ENCODE measurements at regions not wholly inside any gene's neighbourhood (a gene's known extent, or its start where the extent isn't known, plus 50 kb on each side); places are given as distances from the start of the nearest gene placed in this dataset.

DNA sequence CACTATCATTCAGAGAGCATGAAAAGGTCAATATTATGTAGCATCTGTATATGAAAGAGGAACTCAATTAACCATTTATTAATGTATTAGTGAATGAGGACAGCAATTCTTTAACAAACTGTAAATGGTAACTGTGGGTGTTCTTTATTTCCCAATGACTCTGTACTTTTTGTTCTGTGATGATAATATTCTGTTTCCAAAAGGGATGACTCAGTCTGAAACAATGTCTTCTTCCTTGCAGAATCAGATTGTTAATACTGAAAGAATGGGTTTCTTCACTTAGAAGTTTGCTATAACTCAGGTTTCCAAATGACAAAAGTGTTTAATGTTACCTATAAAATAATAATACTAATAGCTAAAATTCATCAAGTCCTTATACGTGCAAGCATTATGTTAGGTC lies 1518.7 kb upstream of the WWC1 start:
- H3K4me1 ChIP-seq (ENCODE audit: insufficient read depth, low read length), result no peaks in the 10 kb centered on the region
- no peaks in the 10 kb centered on the region for H3K36me3 ChIP-seq (ENCODE audit: insufficient read depth, low read length)
- H2AFZ ChIP-seq (ENCODE audit: low read length), result no peak overlapping the region
- TF ChIP-seq, protein P1, sequence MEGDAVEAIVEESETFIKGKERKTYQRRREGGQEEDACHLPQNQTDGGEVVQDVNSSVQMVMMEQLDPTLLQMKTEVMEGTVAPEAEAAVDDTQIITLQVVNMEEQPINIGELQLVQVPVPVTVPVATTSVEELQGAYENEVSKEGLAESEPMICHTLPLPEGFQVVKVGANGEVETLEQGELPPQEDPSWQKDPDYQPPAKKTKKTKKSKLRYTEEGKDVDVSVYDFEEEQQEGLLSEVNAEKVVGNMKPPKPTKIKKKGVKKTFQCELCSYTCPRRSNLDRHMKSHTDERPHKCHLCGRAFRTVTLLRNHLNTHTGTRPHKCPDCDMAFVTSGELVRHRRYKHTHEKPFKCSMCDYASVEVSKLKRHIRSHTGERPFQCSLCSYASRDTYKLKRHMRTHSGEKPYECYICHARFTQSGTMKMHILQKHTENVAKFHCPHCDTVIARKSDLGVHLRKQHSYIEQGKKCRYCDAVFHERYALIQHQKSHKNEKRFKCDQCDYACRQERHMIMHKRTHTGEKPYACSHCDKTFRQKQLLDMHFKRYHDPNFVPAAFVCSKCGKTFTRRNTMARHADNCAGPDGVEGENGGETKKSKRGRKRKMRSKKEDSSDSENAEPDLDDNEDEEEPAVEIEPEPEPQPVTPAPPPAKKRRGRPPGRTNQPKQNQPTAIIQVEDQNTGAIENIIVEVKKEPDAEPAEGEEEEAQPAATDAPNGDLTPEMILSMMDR (IDR thresholded peaks at IDR 0.05; ENCODE audit: extremely low read depth, low read depth, low read length), result no peak
- H3K27ac ChIP-seq (ENCODE audit: low read depth, low read length), result no peak overlapping the region
- no peak overlapping the region for H3K4me2 ChIP-seq (ENCODE audit: insufficient read depth, low read length)
- no peaks in the 10 kb centered on the region for H3K9me3 ChIP-seq (ENCODE audit: low read depth, low read length)
- no peaks in the 10 kb centered on the region for H4K20me1 ChIP-seq (ENCODE audit: insufficient read depth, low read length)
- H3K79me2 ChIP-seq (ENCODE audit: insufficient read depth, low read length), result no peaks in the 10 kb centered on the region
- no peak overlapping the region for H3K4me3 ChIP-seq (ENCODE audit: insufficient read depth, low read length)
- H3K27me3 ChIP-seq (ENCODE audit: insufficient read depth, low read length), result no peaks in the 10 kb centered on the region
- no peak for DNase-seq (ENCODE audit: insufficient read length, low spot score, missing footprints)

- no peak for DNase-seq (ENCODE audit: insufficient read length, low spot score, missing footprints)
- TF ChIP-seq, protein P1 (IDR thresholded peaks at IDR 0.05; ENCODE audit: extremely low read depth, low read depth, low read length), result no peak
- H4K20me1 ChIP-seq (ENCODE audit: insufficient read depth, low read length), result no peaks in the 10 kb centered on the region
- no peak overlapping the region for H3K27ac ChIP-seq (ENCODE audit: low read depth, low read length)
- H3K36me3 ChIP-seq (ENCODE audit: insufficient read depth, low read length), result no peaks in the 10 kb centered on the region
- H3K27me3 ChIP-seq (ENCODE audit: insufficient read depth, low read length), result no peaks in the 10 kb centered on the region
- no peak overlapping the region for H2AFZ ChIP-seq (ENCODE audit: low read length)
- no peaks in the 10 kb centered on the region for H3K79me2 ChIP-seq (ENCODE audit: insufficient read depth, low read length)
- no peak overlapping the region for H3K4me3 ChIP-seq (ENCODE audit: insufficient read depth, low read length)
- H3K4me1 ChIP-seq (ENCODE audit: insufficient read depth, low read length), result no peaks in the 10 kb centered on the region
- no peak overlapping the region for H3K4me2 ChIP-seq (ENCODE audit: insufficient read depth, low read length)
- H3K9me3 ChIP-seq (ENCODE audit: low read depth, low read length), result no peaks in the 10 kb centered on the region
Observed at GRCh38 chr5:166781737-166782136, 1509.7 kb upstream of the WWC1 start.

DNA sequence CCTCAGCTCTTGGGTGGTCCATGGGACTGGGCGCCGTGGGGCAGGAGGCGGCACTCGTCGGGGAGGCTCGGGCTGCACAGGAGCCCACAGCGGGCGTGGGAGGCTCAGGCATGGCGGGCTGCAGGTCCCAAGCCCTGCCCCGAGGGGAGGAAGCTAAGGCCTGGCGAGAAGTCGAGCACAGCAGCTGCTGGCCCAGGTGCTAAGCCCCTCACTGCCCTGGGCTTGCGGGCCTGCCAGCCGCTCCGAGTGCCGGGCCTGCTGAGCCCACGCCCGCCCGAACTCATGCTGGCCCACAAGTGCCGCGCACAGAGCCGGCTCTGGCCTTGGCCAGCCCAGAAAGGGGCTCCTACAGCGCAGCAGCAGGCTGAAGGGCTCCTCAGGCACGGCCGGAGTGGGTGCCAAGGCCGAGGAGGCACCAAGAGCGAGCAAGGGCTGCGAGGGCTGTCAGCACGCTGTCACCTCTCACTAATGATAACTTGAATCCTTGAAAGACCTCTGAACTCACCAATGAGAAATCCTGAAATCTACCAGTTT lies 1506.8 kb upstream of the WWC1 start:
- Histone ChIP-seq H3K4me1 (ENCODE audit: insufficient read depth, low read length) (no peaks in the 10 kb centered on the region), H3K9me3 (ENCODE audit: low read depth, low read length) (no peaks in the 10 kb centered on the region), H3K27ac (ENCODE audit: low read depth, low read length) (no peak overlapping the region), H4K20me1 (ENCODE audit: insufficient read depth, low read length) (no peaks in the 10 kb centered on the region), H3K36me3 (ENCODE audit: insufficient read depth, low read length) (no peaks in the 10 kb centered on the region), H3K4me3 (ENCODE audit: insufficient read depth, low read length) (no peak overlapping the region), H3K27me3 (ENCODE audit: insufficient read depth, low read length) (no peaks in the 10 kb centered on the region), H3K79me2 (ENCODE audit: insufficient read depth, low read length) (no peaks in the 10 kb centered on the region), H3K4me2 (ENCODE audit: insufficient read depth, low read length) (no peak overlapping the region), H2AFZ (ENCODE audit: low read length) (no peak overlapping the region)
- no peak for DNase-seq (ENCODE audit: insufficient read length, low spot score, missing footprints)
- TF ChIP-seq, protein P1 (IDR thresholded peaks at IDR 0.05; ENCODE audit: extremely low read depth, low read depth, low read length), result no peak

GRCh38 chr5:166786178-166786577 lies 1505.3 kb upstream of the WWC1 start:
- Histone ChIP-seq H3K36me3 (ENCODE audit: insufficient read depth, low read length) (no peaks in the 10 kb centered on the region), H3K4me2 (ENCODE audit: insufficient read depth, low read length) (no peak overlapping the region), H3K27ac (ENCODE audit: low read depth, low read length) (no peak overlapping the region), H3K27me3 (ENCODE audit: insufficient read depth, low read length) (no peaks in the 10 kb centered on the region), H3K4me3 (ENCODE audit: insufficient read depth, low read length) (no peak overlapping the region), H2AFZ (ENCODE audit: low read length) (no peak overlapping the region), H3K9me3 (ENCODE audit: low read depth, low read length) (no peaks in the 10 kb centered on the region), H4K20me1 (ENCODE audit: insufficient read depth, low read length) (no peaks in the 10 kb centered on the region), H3K79me2 (ENCODE audit: insufficient read depth, low read length) (no peaks in the 10 kb centered on the region), H3K4me1 (ENCODE audit: insufficient read depth, low read length) (no peaks in the 10 kb centered on the region)
- no peak for DNase-seq (ENCODE audit: insufficient read length, low spot score, missing footprints)
- TF ChIP-seq, protein P1 (IDR thresholded peaks at IDR 0.05; ENCODE audit: extremely low read depth, low read depth, low read length), result no peak
